ENCODE measurements at regions not wholly inside any gene's neighbourhood (a gene's known extent, or its start where the extent isn't known, plus 50 kb on each side); places are given as distances from the start of the nearest gene placed in this dataset.
"Not testable (repeated sequence)": the region's sequence is repeated elsewhere in the genome, so short reads cannot be mapped to it uniquely, and the experiment has no call there.

DNA sequence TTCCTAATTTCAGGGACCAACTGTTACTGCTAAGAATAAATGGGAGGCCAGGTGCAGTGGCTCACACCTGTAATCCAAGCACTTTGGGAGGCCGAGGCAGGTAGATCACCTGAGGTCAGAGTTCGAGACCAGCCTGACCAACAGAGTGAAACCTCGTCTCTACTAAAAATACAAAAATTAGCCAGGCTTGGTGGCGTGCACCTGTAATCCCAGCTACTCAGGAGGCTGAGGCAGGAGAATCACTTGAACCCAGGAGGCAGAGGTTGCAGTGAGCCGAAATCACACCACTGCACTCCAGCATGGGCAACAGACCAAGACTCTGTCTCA is 95.6 kb upstream of the CHD2 start:
- not testable (repeated sequence) for DNase-seq (ENCODE audit: low read depth in 2 of 2)

DNA sequence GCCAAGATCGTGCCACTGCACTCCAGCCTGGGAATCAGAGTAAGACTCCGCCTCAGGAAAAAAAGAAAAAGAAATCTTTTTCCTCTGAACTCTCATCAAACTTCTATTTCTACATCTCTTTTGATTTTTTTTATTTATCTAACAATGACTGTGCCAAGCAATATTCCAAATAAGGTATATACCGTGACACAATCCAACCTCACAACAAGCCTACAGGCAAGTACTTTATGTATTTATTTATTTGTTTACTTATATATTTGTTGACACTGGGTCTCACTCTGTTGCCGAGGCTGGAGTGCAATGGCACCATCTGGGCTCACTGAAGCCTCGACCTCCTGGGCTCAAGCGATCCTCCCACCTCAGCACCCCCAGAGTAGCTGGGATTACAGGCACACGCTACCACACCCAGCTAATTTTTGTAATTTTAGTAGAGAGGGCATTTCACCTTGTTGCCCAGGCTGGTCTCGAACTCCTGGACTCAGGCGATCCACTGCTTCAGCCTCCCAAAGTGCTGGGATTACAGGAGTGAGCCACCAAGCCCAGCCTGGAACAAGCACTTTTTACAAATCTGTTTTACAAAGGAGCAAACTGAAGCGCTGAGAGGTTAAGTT is 94.9 kb upstream of the CHD2 start:
- DNase-seq (ENCODE audit: low read depth in 2 of 2): no peak

DNA sequence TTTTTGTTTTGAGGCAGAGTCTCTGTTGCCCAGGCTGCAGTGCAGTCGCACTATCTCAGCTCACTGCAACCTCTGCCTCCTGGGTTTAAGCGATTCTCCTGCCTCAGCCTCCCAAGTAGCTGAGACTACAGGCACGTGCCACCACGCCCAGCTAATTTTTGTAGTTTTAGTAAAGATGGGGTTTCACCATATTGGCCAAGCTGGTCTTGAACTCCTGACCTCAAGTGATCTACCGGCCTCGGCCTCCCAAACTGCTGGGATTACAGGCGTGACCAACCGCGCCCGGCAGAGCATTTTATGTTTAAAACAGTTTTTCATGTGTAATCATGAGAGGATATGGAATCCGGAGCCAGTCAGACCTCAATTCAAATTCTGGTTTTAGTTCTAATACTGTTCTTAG is 94.0 kb upstream of the CHD2 start:
- not testable (repeated sequence) for DNase-seq (ENCODE audit: low read depth in 2 of 2)

GRCh38 chr15:92806763-92807162 is 93.4 kb upstream of the CHD2 start:
- DNase-seq (ENCODE audit: low read depth in 2 of 2): no peak

GRCh38 chr15:92807971-92808571 is 92.1 kb upstream of the CHD2 start:
- no peak for DNase-seq (ENCODE audit: low read depth in 2 of 2)

GRCh38 chr15:92808598-92809063 is 91.5 kb upstream of the CHD2 start:
- peak in 1 of 2 donors; percentile 36 for DNase-seq (ENCODE audit: low read depth in 2 of 2)

GRCh38 chr15:92809064-92809879 is 90.9 kb upstream of the CHD2 start:
- peak; percentile 98 to 99 for DNase-seq (ENCODE audit: low read depth in 2 of 2)

- DNase-seq (ENCODE audit: low read depth in 2 of 2): no peak
Measured at GRCh38 chr15:92809880-92810361, 90.2 kb upstream of the CHD2 start.

DNA sequence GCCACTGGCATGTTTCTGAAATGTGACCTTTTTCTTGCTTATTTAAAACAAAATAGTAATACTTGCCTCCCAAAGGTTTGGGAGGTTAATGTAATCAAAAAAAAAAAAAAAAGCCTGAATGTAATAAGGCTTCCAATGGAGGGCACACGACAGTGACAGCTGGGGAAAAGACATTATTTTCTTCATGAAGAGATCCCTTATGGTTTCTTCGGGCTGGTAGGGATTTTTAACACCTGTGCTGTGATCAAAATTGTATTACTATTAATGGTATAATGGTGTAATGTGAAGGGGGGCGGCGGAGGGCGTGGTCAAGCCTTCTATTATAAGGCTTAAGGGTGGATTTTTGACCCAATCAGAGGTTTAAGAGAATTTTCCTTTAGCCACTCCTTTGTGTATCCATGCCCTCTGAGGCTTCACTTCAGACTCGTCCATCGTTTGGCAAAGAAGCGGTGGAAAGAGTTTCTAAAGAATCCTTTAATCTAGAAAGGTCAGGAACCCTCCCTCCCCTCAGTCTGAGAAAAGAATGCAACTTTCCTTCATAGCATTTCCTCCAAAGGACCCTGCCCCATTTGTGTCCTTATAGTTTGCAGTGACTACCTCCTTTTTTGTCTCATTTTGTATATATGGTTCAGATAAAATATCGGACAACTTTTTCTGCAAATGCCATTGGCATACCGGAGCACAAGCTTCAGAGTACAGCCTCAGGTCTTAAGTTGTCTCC is 89.5 kb upstream of the CHD2 start:
- DNase-seq (ENCODE audit: low read depth in 2 of 2): peak in 1 of 2 donors; percentile 41

GRCh38 chr15:92811148-92811913 is 88.8 kb upstream of the CHD2 start:
- DNase-seq (ENCODE audit: low read depth in 2 of 2): no peak

- no peak for DNase-seq (ENCODE audit: low read depth in 2 of 2)
Measured at GRCh38 chr15:92812271-92812670, 87.9 kb upstream of the CHD2 start.

DNA sequence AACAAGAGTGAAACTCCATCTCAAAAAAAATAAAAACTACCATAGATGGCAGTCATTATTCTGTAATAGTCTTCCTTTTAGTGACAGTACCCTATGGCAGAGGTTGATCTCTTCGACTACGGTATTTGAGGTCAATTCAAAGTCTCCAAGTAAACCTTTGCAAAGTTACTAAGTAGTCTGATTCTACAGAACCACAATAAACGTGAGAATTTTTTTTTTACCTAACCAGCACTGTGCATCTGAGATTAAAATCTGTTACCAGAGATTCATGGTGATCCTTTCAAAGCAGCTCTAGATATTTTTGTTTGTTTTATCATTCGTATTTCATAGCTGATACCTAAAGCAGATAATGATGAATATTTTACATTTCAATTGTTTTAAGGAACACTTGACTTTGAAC is 86.6 kb upstream of the CHD2 start:
- no peak for DNase-seq (ENCODE audit: low read depth in 2 of 2)

DNA sequence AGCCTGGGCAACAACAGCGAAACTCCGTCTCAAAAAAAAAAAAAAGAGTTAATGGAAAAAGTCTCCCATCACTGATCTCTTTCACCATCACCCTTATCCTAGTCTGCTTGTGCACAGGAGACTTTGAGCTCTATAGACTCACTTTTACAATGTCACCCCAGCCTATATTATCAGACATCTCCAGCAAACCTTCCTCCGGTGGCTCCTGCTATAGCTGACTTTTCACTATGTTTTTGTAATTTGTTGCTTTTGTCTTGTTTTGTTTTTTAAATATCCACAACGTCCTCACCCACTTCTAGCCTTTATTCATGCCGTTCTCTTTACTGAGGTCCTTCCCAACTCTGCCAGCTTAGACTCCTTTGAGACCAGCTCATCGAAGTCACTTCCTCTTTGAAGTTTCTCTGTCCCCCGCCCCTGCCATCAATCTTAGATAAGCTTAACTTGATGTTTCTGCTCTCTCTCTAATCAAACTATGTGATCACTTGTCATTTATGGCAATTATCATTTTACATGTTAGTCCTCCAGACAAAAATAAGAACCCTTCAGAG is 82.7 kb upstream of the CHD2 start:
- DNase-seq (ENCODE audit: low read depth in 2 of 2): no peak

DNA sequence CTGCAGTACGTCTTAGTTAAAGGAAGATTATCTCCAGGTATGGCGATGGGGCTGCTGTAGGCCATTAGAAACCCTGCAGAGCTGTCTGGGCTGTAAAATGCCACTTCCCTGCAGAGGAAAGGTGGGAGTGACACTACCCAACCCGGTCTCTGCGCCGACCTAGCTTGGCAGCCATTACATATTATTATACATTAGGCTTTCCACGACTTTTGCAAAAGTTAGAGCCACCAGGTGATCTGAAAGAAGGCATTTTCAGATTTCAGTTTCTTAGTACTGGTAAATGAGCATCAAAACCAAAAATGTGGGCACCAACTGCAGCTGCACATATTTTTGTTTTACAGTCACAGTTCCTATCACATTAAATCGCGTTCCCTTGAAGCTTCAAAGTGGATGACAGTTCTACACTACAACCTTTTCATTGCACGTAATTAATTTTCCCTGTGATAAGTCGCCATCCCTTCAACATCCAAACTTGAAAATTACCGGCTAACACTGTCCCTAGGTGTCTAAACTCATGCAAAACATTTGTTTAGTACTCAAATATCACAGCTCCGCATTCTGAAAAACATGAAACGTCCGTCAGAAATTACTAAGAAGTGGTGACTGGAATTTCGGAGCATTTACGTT is 81.4 kb upstream of the CHD2 start:
- no peak for DNase-seq (ENCODE audit: low read depth in 2 of 2)

- no peak for DNase-seq (ENCODE audit: low read depth in 2 of 2)
Measured at GRCh38 chr15:92819278-92820235, 80.6 kb upstream of the CHD2 start.

DNA sequence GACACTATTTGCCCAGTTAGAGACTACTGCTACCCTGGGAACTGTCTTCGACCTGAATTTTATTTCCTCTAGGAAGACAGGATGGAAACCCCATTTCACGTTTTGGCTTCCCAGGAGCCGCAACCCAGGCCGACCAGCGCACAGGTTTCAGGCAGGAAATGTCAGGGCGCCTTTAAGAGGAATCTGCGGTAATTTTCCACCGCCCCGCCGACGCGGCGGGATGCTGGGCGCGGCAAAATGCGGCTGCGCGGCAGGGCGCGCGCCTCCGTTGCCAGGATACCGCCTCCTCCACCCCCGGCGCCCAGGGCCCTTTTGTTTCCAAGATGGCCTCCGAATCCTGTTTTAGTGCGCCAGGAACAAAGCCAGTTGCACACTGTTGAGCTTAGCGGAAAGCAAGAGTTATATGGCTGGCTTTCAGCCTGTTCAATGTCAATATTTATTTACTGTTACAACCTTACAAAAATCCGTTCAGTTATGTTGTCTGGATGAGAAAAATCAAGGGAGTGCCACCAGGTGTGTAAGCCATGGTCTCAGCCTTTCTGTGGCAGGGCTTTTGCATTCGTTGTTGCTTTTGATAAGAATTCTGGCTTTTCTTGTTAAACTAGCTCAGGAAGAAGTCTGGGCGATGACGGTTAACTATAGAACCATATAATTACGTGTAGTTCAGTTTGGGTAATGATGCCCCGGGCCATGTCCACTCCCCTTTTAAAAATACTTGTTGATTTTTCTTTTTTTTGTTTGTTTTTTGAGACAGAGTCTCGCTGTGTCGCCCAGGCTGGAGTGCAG is 79.7 kb upstream of the CHD2 start:
- DNase-seq (ENCODE audit: low read depth in 2 of 2): peak; percentile 79 to 84

DNA sequence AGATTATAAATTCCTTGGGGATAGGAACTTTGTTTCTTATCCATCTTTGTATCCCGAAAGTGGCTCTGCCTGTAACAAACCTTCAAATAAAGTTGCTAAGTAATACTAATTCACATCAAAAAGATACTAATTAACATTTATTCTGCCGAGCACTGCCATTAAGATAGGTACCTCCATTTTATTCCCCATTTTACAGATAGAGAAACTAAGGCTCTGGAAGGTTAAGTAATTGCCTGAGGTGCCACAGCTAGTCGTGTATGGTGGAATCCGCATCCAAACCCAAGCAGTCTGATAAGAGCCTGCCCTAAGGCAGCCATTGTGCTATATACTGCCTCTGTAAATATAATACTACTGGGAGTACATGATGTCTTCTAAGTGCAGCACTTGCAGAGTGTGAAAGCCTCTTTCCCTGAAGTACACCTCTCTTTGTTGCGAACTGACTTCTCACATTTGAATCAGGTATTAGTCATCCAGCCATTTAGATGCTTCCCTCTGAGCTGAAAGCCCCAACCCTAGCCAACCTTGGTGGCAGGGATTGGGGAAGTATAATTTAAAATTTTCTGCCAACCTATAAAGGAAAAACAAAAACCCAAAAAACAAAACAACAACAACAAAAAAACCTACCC is 78.5 kb upstream of the CHD2 start:
- DNase-seq (ENCODE audit: low read depth in 2 of 2): no peak

All from stimulated activated CD8-positive, alpha-beta memory T cell treated with anti-CD3 and anti-CD28 coated beads, Interleukin-2, amount 100 ng/mL, for 48 hours (primary cell).